ENCODE measurements at regions not wholly inside any gene's neighbourhood (a gene's known extent, or its start where the extent isn't known, plus 50 kb on each side); places are given as distances from the start of the nearest gene placed in this dataset.
"Not testable (repeated sequence)": the region's sequence is repeated elsewhere in the genome, so short reads cannot be mapped to it uniquely, and the experiment has no call there.

- DNase-seq: no peak
Measured at GRCh38 chr5:52255308-52255707, 532.4 kb upstream of the ITGA1 start.

GRCh38 chr5:52262844-52263243 is 524.9 kb upstream of the ITGA1 start:
- peak; percentile 67 for DNase-seq

- DNase-seq: no peak
Measured at GRCh38 chr5:52269401-52269800, 518.3 kb upstream of the ITGA1 start.

- DNase-seq: no peak
Measured at GRCh38 chr5:52269859-52270258, 517.9 kb upstream of the ITGA1 start.

- no peak for DNase-seq
Measured at GRCh38 chr5:52275639-52276038, 512.1 kb upstream of the ITGA1 start.

- DNase-seq: no peak
Measured at GRCh38 chr5:52277101-52277500, 510.6 kb upstream of the ITGA1 start.

- DNase-seq: no peak
Measured at GRCh38 chr5:52282647-52283046, 505.1 kb upstream of the ITGA1 start.

GRCh38 chr5:52283221-52283620 is 504.5 kb upstream of the ITGA1 start:
- DNase-seq: no peak

- no peak for DNase-seq
Measured at GRCh38 chr5:52300703-52301372, 486.9 kb upstream of the ITGA1 start.

GRCh38 chr5:52304816-52305215 is 482.9 kb upstream of the ITGA1 start:
- not testable (repeated sequence) for DNase-seq

GRCh38 chr5:52328220-52328806 is 459.4 kb upstream of the ITGA1 start:
- DNase-seq: no peak

GRCh38 chr5:52331725-52332124 is 456.0 kb upstream of the ITGA1 start:
- DNase-seq: no peak

GRCh38 chr5:52334367-52334766 is 453.3 kb upstream of the ITGA1 start:
- DNase-seq: no peak

GRCh38 chr5:52339285-52339684 is 448.4 kb upstream of the ITGA1 start:
- DNase-seq: no peak

- no peak for DNase-seq
Measured at GRCh38 chr5:52342361-52342760, 445.4 kb upstream of the ITGA1 start.

- peak; percentile 47 for DNase-seq
Measured at GRCh38 chr5:52356311-52356918, 431.3 kb upstream of the ITGA1 start.

- no peak for DNase-seq
Measured at GRCh38 chr5:52359261-52359660, 428.5 kb upstream of the ITGA1 start.

GRCh38 chr5:52360985-52361384 is 426.7 kb upstream of the ITGA1 start:
- no peak for DNase-seq

- no peak for DNase-seq
Measured at GRCh38 chr5:52374286-52374685, 413.4 kb upstream of the ITGA1 start.

- DNase-seq: no peak
Measured at GRCh38 chr5:52375969-52376368, 411.7 kb upstream of the ITGA1 start.

GRCh38 chr5:52376592-52376991 is 411.1 kb upstream of the ITGA1 start:
- no peak for DNase-seq

GRCh38 chr5:52378237-52378636 is 409.5 kb upstream of the ITGA1 start:
- no peak for DNase-seq

GRCh38 chr5:52388349-52388748 is 399.4 kb upstream of the ITGA1 start:
- no peak for DNase-seq

GRCh38 chr5:52392321-52392720 is 395.4 kb upstream of the ITGA1 start:
- DNase-seq: no peak

GRCh38 chr5:52409835-52410234 is 377.9 kb upstream of the ITGA1 start:
- no peak for DNase-seq

Data from NCI-H510A treated with DMSO at 0.1 percent for 48 hours (cell line).